B cell (primary cell): ENCODE measurements at regions not wholly inside any gene's neighbourhood (a gene's known extent, or its start where the extent isn't known, plus 50 kb on each side); places are given as distances from the start of the nearest gene placed in this dataset.

ENCODE experiments used
- ATAC-seq: fragments of 200-7000 bp; cut with Tn5 transposase; one replicate; pipeline ENCODE4 v1.10.0; 2021; ENCODE audit warnings: low read depth, mild to moderate bottlenecking, moderate number of reproducible peaks, moderate library complexity
- CTCF ChIA-PET: fragments of 350-600 bp; sonication (Branson Sonifier 250); formaldehyde crosslinking; loops from one replicate; lab custom pipeline; 2021; ENCODE audit warnings: antibody characterized with exemption, inconsistent platforms; lab: Charles Lee
- POLR2A ChIA-PET: fragments of 350-600 bp; sonication (Branson Sonifier 250); formaldehyde crosslinking; loops from one replicate; lab custom pipeline; 2021; ENCODE audit warnings: antibody characterized with exemption; lab: Charles Lee
- DNase-seq: peaks from one replicate; pipeline ENCODE4 v3.0.0; 2013
- H2AFZ ChIP-seq: 2 replicates; pipeline ENCODE4 v1.6.1; 2012; ENCODE audit warnings: mild to moderate bottlenecking, low read depth, low read length; ENCODE audit not compliant: insufficient read depth, poor library complexity, severe bottlenecking
- H3K27ac ChIP-seq, 2 donors: 1 replicate in 1 of 2; 2 replicates in 1 of 2; pipeline ENCODE4 v1.5.1; 2012 to 2013; ENCODE audit warnings: low read length in 2 of 2, mild to moderate bottlenecking in 2 of 2, moderate library complexity in 1 of 2
- H3K27me3 ChIP-seq, 4 experiments: fragments of 200-600 bp in 1 of 4; sonication (generic) in 1 of 4; replicated peaks in 1 of 4; 1 replicate in 2 of 4; 2 replicates in 2 of 4; pipeline versions ENCODE4 v1.6.1 to v1.7.0; 2013 to 2016; ENCODE audit warnings: low read length in 3 of 4, mild to moderate bottlenecking in 2 of 4, mixed read lengths in 1 of 4, moderate library complexity in 1 of 4; ENCODE audit not compliant: insufficient read depth in 4 of 4, control insufficient read depth in 3 of 4; ENCODE audit errors: control extremely low read depth in 1 of 4
- H3K36me3 ChIP-seq, 2 experiments: replicated peaks in 1 of 2; 1 replicate in 1 of 2; 2 replicates in 1 of 2; pipeline versions ENCODE4 v1.6.1 to v1.7.1; 2013; ENCODE audit warnings: low read length in 1 of 2; ENCODE audit not compliant: insufficient read depth in 2 of 2, control insufficient read depth in 1 of 2; ENCODE audit errors: control extremely low read depth in 1 of 2, extremely low read depth in 1 of 2
- H3K4me1 ChIP-seq, 2 donors: fragments of 200-600 bp in 1 of 2; sonication (generic) in 1 of 2; 1 replicate in 1 of 2; 2 replicates in 1 of 2; pipeline versions ENCODE4 v1.5.1 to v1.6.1; 2013 to 2017; ENCODE audit warnings: low read length in 2 of 2; ENCODE audit not compliant: control insufficient read depth in 2 of 2, insufficient read depth in 2 of 2
- H3K4me2 ChIP-seq: replicated peaks from 2 replicates; pipeline ENCODE3; 2012; ENCODE audit warnings: mild to moderate bottlenecking, low read depth, low read length; ENCODE audit not compliant: poor library complexity, severe bottlenecking
- H3K4me3 ChIP-seq, 5 experiments: fragments of 200-600 bp in 1 of 5; sonication (generic) in 1 of 5; 1 replicate in 3 of 5; 2 replicates in 2 of 5; pipeline versions ENCODE4 v1.5.1 to v1.7.0; 2011 to 2016; ENCODE audit warnings: low read length in 4 of 5, mild to moderate bottlenecking in 4 of 5, low read depth in 2 of 5, control low read depth in 1 of 5, moderate library complexity in 1 of 5; ENCODE audit not compliant: insufficient read depth in 1 of 5; ENCODE audit errors: control extremely low read depth in 1 of 5, extremely low read depth in 1 of 5
- H3K79me2 ChIP-seq: fragments of 200-600 bp; sonication (generic); one replicate; pipeline ENCODE4 v1.6.0; 2016; ENCODE audit warnings: low read length; ENCODE audit not compliant: control insufficient read depth, insufficient read depth
- H3K9ac ChIP-seq: fragments of 200-600 bp; sonication (generic); 2 replicates; pipeline ENCODE4 v1.6.1; 2017; ENCODE audit warnings: mild to moderate bottlenecking, low read length, moderate library complexity
- H3K9me3 ChIP-seq, 3 donors: one replicate each; pipeline versions ENCODE4 v1.6.1 to v1.7.1; 2013; ENCODE audit warnings: low read length in 2 of 3; ENCODE audit not compliant: control insufficient read depth in 2 of 3, insufficient read depth in 1 of 3; ENCODE audit errors: control extremely low read depth in 1 of 3
- H4K20me1 ChIP-seq: 2 replicates; pipeline ENCODE4 v1.6.0; 2012; ENCODE audit warnings: mild to moderate bottlenecking, low read length; ENCODE audit not compliant: insufficient read depth, control insufficient read depth, poor library complexity, severe bottlenecking
- H3K27ac Mint-ChIP-seq: one replicate; pipeline ENCODE4 v1.8.0; 2021; ENCODE audit warnings: mixed read lengths
- H3K27me3 Mint-ChIP-seq: one replicate; pipeline ENCODE4 v1.8.0; 2021; ENCODE audit warnings: mixed read lengths
- H3K4me1 Mint-ChIP-seq: one replicate; pipeline ENCODE4 v1.8.0; 2021; ENCODE audit warnings: mixed read lengths
- H3K4me3 Mint-ChIP-seq: one replicate; pipeline ENCODE4 v1.8.0; 2021; ENCODE audit warnings: mixed read lengths
- H3K9me3 Mint-ChIP-seq: one replicate; pipeline ENCODE4 v1.8.0; 2022; ENCODE audit warnings: mixed read lengths; ENCODE audit not compliant: insufficient read depth
- CTCF ChIP-seq: fragments of 200-600 bp; IDR thresholded peaks from one replicate; pipeline ENCODE4 v1.8.0; 2022; ENCODE audit warnings: antibody characterized with exemption, mild to moderate bottlenecking
- EZH2 ChIP-seq: IDR thresholded peaks from 2 replicates; pipeline ENCODE4 v1.6.1; 2012; ENCODE audit warnings: borderline replicate concordance, low read depth, mild to moderate bottlenecking, moderate library complexity, low read length; ENCODE audit not compliant: insufficient read depth, poor library complexity, severe bottlenecking
- WGBS: methylation state at CpG from one replicate; pipeline ENCODE4 v1.1.5; 2013; ENCODE audit warnings: missing lambda C conversion rate; ENCODE audit not compliant: insufficient coverage; 5-methylcytosine and 5-hydroxymethylcytosine counted together
- intact Hi-C: fragments of 100-400 bp; cut with micrococcal nuclease; formaldehyde crosslinking; loops from one replicate; pipeline ENCODE4 v1.10.0; 2022

GRCh38 chr5:61683926-61684325 lies 351.9 kb downstream of the ZSWIM6 start:
- no peaks in the 10 kb centered on the region for H3K9me3 Mint-ChIP-seq
- H3K27me3 ChIP-seq, result no peaks in the 10 kb centered on the region
- ChIA-PET POLR2A (no interaction called here), CTCF (no interaction called here)
- H3K27ac ChIP-seq, result no peak overlapping the region
- no peak overlapping the region for H3K27ac Mint-ChIP-seq
- H3K4me2 ChIP-seq, result no peak overlapping the region
- H4K20me1 ChIP-seq, result no peaks in the 10 kb centered on the region
- H3K27me3 Mint-ChIP-seq, result peaks cover 4% of the 10 kb centered on the region
- ATAC-seq (no peak), DNase-seq (no peak)
- no peaks in the 10 kb centered on the region for H3K4me1 ChIP-seq
- H3K4me1 Mint-ChIP-seq, result no peaks in the 10 kb centered on the region
- no peak overlapping the region for H3K9ac ChIP-seq
- no CpG with 5 or more reads among the region's 2 CpGs for WGBS
- H3K4me3 Mint-ChIP-seq, result no peak overlapping the region
- H3K79me2 ChIP-seq, result no peaks in the 10 kb centered on the region
- no peaks in the 10 kb centered on the region for H3K9me3 ChIP-seq
- H2AFZ ChIP-seq, result no peak overlapping the region
- no peak for TF ChIP-seq CTCF
- H3K4me3 ChIP-seq, result no peak overlapping the region
- H3K36me3 ChIP-seq, result no peaks in the 10 kb centered on the region
- intact Hi-C loops, result no loop called here

GRCh38 chr5:61686491-61687257 lies 354.6 kb downstream of the ZSWIM6 start:
- ATAC-seq (no peak), DNase-seq (no peak)
- no peaks in the 10 kb centered on the region for H3K36me3 ChIP-seq
- H3K4me2 ChIP-seq, result no peak overlapping the region
- no peak overlapping the region for H2AFZ ChIP-seq
- Mint-ChIP-seq H3K27ac (no peak overlapping the region), H3K9me3 (no peaks in the 10 kb centered on the region), H3K4me1 (no peaks in the 10 kb centered on the region), H3K4me3 (no peak overlapping the region), H3K27me3 (peaks cover 7% of the 10 kb centered on the region)
- no peak for TF ChIP-seq CTCF
- no peak for TF ChIP-seq EZH2
- POLR2A ChIA-PET, result no interaction called here
- no peak overlapping the region for H3K9ac ChIP-seq
- no peak overlapping the region for H3K27ac ChIP-seq
- H3K79me2 ChIP-seq, result no peaks in the 10 kb centered on the region
- no peaks in the 10 kb centered on the region for H4K20me1 ChIP-seq
- H3K4me3 ChIP-seq, result no peak overlapping the region
- 100% methylated on average over 1 of the region's 5 CpGs for WGBS
- CTCF ChIA-PET, result no interaction called here
- intact Hi-C loops, result no loop called here
- H3K9me3 ChIP-seq, result no peaks in the 10 kb centered on the region
- H3K4me1 ChIP-seq, result no peaks in the 10 kb centered on the region
- H3K27me3 ChIP-seq, result no peaks in the 10 kb centered on the region
